B cell (primary cell): ENCODE measurements at regions not wholly inside any gene's neighbourhood (a gene's known extent, or its start where the extent isn't known, plus 50 kb on each side); places are given as distances from the start of the nearest gene placed in this dataset.

Source experiments
- ATAC-seq: fragments of 200-7000 bp; cut with Tn5 transposase; one replicate; pipeline ENCODE4 v1.10.0; 2021; ENCODE audit warnings: low read depth, mild to moderate bottlenecking, moderate number of reproducible peaks, moderate library complexity
- CTCF ChIA-PET: fragments of 350-600 bp; sonication (Branson Sonifier 250); formaldehyde crosslinking; loops from one replicate; lab custom pipeline; 2021; ENCODE audit warnings: antibody characterized with exemption, inconsistent platforms; lab: Charles Lee
- POLR2A ChIA-PET: fragments of 350-600 bp; sonication (Branson Sonifier 250); formaldehyde crosslinking; loops from one replicate; lab custom pipeline; 2021; ENCODE audit warnings: antibody characterized with exemption; lab: Charles Lee
- DNase-seq: peaks from one replicate; pipeline ENCODE4 v3.0.0; 2013
- H2AFZ ChIP-seq: 2 replicates; pipeline ENCODE4 v1.6.1; 2012; ENCODE audit warnings: mild to moderate bottlenecking, low read depth, low read length; ENCODE audit not compliant: insufficient read depth, poor library complexity, severe bottlenecking
- H3K27ac ChIP-seq, 2 donors: 1 replicate in 1 of 2; 2 replicates in 1 of 2; pipeline ENCODE4 v1.5.1; 2012 to 2013; ENCODE audit warnings: low read length in 2 of 2, mild to moderate bottlenecking in 2 of 2, moderate library complexity in 1 of 2
- H3K27me3 ChIP-seq, 4 experiments: fragments of 200-600 bp in 1 of 4; sonication (generic) in 1 of 4; replicated peaks in 1 of 4; 1 replicate in 2 of 4; 2 replicates in 2 of 4; pipeline versions ENCODE4 v1.6.1 to v1.7.0; 2013 to 2016; ENCODE audit warnings: low read length in 3 of 4, mild to moderate bottlenecking in 2 of 4, mixed read lengths in 1 of 4, moderate library complexity in 1 of 4; ENCODE audit not compliant: insufficient read depth in 4 of 4, control insufficient read depth in 3 of 4; ENCODE audit errors: control extremely low read depth in 1 of 4
- H3K36me3 ChIP-seq, 2 experiments: replicated peaks in 1 of 2; 1 replicate in 1 of 2; 2 replicates in 1 of 2; pipeline versions ENCODE4 v1.6.1 to v1.7.1; 2013; ENCODE audit warnings: low read length in 1 of 2; ENCODE audit not compliant: insufficient read depth in 2 of 2, control insufficient read depth in 1 of 2; ENCODE audit errors: control extremely low read depth in 1 of 2, extremely low read depth in 1 of 2
- H3K4me1 ChIP-seq, 2 donors: fragments of 200-600 bp in 1 of 2; sonication (generic) in 1 of 2; 1 replicate in 1 of 2; 2 replicates in 1 of 2; pipeline versions ENCODE4 v1.5.1 to v1.6.1; 2013 to 2017; ENCODE audit warnings: low read length in 2 of 2; ENCODE audit not compliant: control insufficient read depth in 2 of 2, insufficient read depth in 2 of 2
- H3K4me2 ChIP-seq: replicated peaks from 2 replicates; pipeline ENCODE3; 2012; ENCODE audit warnings: mild to moderate bottlenecking, low read depth, low read length; ENCODE audit not compliant: poor library complexity, severe bottlenecking
- H3K4me3 ChIP-seq, 5 experiments: fragments of 200-600 bp in 1 of 5; sonication (generic) in 1 of 5; 1 replicate in 3 of 5; 2 replicates in 2 of 5; pipeline versions ENCODE4 v1.5.1 to v1.7.0; 2011 to 2016; ENCODE audit warnings: low read length in 4 of 5, mild to moderate bottlenecking in 4 of 5, low read depth in 2 of 5, control low read depth in 1 of 5, moderate library complexity in 1 of 5; ENCODE audit not compliant: insufficient read depth in 1 of 5; ENCODE audit errors: control extremely low read depth in 1 of 5, extremely low read depth in 1 of 5
- H3K79me2 ChIP-seq: fragments of 200-600 bp; sonication (generic); one replicate; pipeline ENCODE4 v1.6.0; 2016; ENCODE audit warnings: low read length; ENCODE audit not compliant: control insufficient read depth, insufficient read depth
- H3K9ac ChIP-seq: fragments of 200-600 bp; sonication (generic); 2 replicates; pipeline ENCODE4 v1.6.1; 2017; ENCODE audit warnings: mild to moderate bottlenecking, low read length, moderate library complexity
- H3K9me3 ChIP-seq, 3 donors: one replicate each; pipeline versions ENCODE4 v1.6.1 to v1.7.1; 2013; ENCODE audit warnings: low read length in 2 of 3; ENCODE audit not compliant: control insufficient read depth in 2 of 3, insufficient read depth in 1 of 3; ENCODE audit errors: control extremely low read depth in 1 of 3
- H4K20me1 ChIP-seq: 2 replicates; pipeline ENCODE4 v1.6.0; 2012; ENCODE audit warnings: mild to moderate bottlenecking, low read length; ENCODE audit not compliant: insufficient read depth, control insufficient read depth, poor library complexity, severe bottlenecking
- H3K27ac Mint-ChIP-seq: one replicate; pipeline ENCODE4 v1.8.0; 2021; ENCODE audit warnings: mixed read lengths
- H3K27me3 Mint-ChIP-seq: one replicate; pipeline ENCODE4 v1.8.0; 2021; ENCODE audit warnings: mixed read lengths
- H3K4me1 Mint-ChIP-seq: one replicate; pipeline ENCODE4 v1.8.0; 2021; ENCODE audit warnings: mixed read lengths
- H3K4me3 Mint-ChIP-seq: one replicate; pipeline ENCODE4 v1.8.0; 2021; ENCODE audit warnings: mixed read lengths
- H3K9me3 Mint-ChIP-seq: one replicate; pipeline ENCODE4 v1.8.0; 2022; ENCODE audit warnings: mixed read lengths; ENCODE audit not compliant: insufficient read depth
- EZH2 ChIP-seq: IDR thresholded peaks from 2 replicates; pipeline ENCODE4 v1.6.1; 2012; ENCODE audit warnings: borderline replicate concordance, low read depth, mild to moderate bottlenecking, moderate library complexity, low read length; ENCODE audit not compliant: insufficient read depth, poor library complexity, severe bottlenecking
- WGBS: methylation state at CpG from one replicate; pipeline ENCODE4 v1.1.5; 2013; ENCODE audit warnings: missing lambda C conversion rate; ENCODE audit not compliant: insufficient coverage; 5-methylcytosine and 5-hydroxymethylcytosine counted together
- intact Hi-C: fragments of 100-400 bp; cut with micrococcal nuclease; formaldehyde crosslinking; loops from one replicate; pipeline ENCODE4 v1.10.0; 2022
- TF ChIP-seq, protein P1 (sequence below): fragments of 200-600 bp; IDR thresholded peaks from one replicate; pipeline ENCODE4 v1.8.0; 2022; ENCODE audit warnings: antibody characterized with exemption, mild to moderate bottlenecking

DNA sequence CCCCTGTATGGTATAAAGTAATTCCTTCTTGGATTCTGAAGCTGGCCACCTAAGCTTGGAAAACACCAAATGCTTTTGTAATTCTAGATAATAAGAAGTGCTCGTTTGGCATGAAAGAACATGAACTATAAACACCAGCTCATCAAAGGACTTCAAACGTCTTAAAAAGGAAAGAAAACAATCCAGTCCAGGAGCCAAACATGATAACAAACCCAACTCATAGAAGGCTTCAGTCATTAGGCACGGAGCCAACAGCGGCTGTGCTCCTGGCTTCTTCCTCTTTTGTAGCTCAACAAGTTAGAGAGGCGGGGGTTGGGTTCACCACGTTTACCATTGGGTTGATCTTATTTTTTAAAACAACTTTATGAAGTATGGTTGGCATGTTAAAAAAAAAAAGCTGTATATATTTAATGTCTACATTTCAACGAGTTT, 56.4 kb upstream of the ECHDC3 start:
- H2AFZ ChIP-seq, result no peak overlapping the region
- ATAC-seq (peak; percentile 16), DNase-seq (peak; percentile 87)
- Mint-ChIP-seq H3K27me3 (no peaks in the 10 kb centered on the region), H3K9me3 (no peaks in the 10 kb centered on the region), H3K4me3 (peak overlapping the region; percentile 93), H3K27ac (peak overlapping the region; percentile 97), H3K4me1 (peaks cover 87% of the 10 kb centered on the region)
- peak overlapping the region; percentile 39 to 63 (median 58) for H3K4me3 ChIP-seq
- ChIA-PET CTCF (interaction anchor here (0.7 to 3.0 kb wide), 21 partner anchors 8 to 170 kb away, joined by 3 to 25 read pairs (median 5); partner anchors contain the start of gene USP6NL), POLR2A (interaction anchor here (0.6 to 1.5 kb wide), 11 partner anchors 13 to 151 kb away, joined by 3 to 7 read pairs (median 3); no protein-coding TSS in a partner anchor)
- H3K4me2 ChIP-seq, result peak overlapping the region; percentile 84
- no CpG with 5 or more reads among the region's 7 CpGs for WGBS
- H3K4me1 ChIP-seq, result peaks cover 72 to 81% of the 10 kb centered on the region in 2 donors
- H3K27me3 ChIP-seq, result no peaks in the 10 kb centered on the region
- H3K79me2 ChIP-seq, result peaks cover 18% of the 10 kb centered on the region
- TF ChIP-seq, protein P1, sequence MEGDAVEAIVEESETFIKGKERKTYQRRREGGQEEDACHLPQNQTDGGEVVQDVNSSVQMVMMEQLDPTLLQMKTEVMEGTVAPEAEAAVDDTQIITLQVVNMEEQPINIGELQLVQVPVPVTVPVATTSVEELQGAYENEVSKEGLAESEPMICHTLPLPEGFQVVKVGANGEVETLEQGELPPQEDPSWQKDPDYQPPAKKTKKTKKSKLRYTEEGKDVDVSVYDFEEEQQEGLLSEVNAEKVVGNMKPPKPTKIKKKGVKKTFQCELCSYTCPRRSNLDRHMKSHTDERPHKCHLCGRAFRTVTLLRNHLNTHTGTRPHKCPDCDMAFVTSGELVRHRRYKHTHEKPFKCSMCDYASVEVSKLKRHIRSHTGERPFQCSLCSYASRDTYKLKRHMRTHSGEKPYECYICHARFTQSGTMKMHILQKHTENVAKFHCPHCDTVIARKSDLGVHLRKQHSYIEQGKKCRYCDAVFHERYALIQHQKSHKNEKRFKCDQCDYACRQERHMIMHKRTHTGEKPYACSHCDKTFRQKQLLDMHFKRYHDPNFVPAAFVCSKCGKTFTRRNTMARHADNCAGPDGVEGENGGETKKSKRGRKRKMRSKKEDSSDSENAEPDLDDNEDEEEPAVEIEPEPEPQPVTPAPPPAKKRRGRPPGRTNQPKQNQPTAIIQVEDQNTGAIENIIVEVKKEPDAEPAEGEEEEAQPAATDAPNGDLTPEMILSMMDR, result no peak
- no peak for TF ChIP-seq EZH2
- H3K36me3 ChIP-seq, result no peaks in the 10 kb centered on the region
- intact Hi-C loops, result loop anchor here (1.0 to 5.0 kb wide), 8 partner anchors 8 to 524 kb away; partner anchors contain the start of gene USP6NL
- H4K20me1 ChIP-seq, result no peaks in the 10 kb centered on the region
- H3K27ac ChIP-seq, result peak overlapping the region; percentile 96 to 98
- H3K9me3 ChIP-seq, result peaks cover 0 to 4% (median 0%) of the 10 kb centered on the region in 3 donors
- peak overlapping the region; percentile 69 for H3K9ac ChIP-seq
